LNCAP (cell line): ENCODE measurements at regions not wholly inside any gene's neighbourhood (a gene's known extent, or its start where the extent isn't known, plus 50 kb on each side); places are given as distances from the start of the nearest gene placed in this dataset.

Experiments
- TF ChIP-seq, protein P1 (sequence below): fragments of 450-650 bp; IDR thresholded peaks from 2 replicates; pipeline ENCODE4 v1.5.1; 2017; ENCODE audit warnings: mild to moderate bottlenecking

- TF ChIP-seq, protein P1, sequence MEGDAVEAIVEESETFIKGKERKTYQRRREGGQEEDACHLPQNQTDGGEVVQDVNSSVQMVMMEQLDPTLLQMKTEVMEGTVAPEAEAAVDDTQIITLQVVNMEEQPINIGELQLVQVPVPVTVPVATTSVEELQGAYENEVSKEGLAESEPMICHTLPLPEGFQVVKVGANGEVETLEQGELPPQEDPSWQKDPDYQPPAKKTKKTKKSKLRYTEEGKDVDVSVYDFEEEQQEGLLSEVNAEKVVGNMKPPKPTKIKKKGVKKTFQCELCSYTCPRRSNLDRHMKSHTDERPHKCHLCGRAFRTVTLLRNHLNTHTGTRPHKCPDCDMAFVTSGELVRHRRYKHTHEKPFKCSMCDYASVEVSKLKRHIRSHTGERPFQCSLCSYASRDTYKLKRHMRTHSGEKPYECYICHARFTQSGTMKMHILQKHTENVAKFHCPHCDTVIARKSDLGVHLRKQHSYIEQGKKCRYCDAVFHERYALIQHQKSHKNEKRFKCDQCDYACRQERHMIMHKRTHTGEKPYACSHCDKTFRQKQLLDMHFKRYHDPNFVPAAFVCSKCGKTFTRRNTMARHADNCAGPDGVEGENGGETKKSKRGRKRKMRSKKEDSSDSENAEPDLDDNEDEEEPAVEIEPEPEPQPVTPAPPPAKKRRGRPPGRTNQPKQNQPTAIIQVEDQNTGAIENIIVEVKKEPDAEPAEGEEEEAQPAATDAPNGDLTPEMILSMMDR: no peak
Observed at GRCh38 chr3:1979961-1980615, 118.6 kb upstream of the CNTN4 start.

GRCh38 chr3:1987980-1988379 is 110.7 kb upstream of the CNTN4 start:
- TF ChIP-seq, protein P1: peak; percentile 48

GRCh38 chr3:1998739-1999138 is 99.9 kb upstream of the CNTN4 start:
- TF ChIP-seq, protein P1: no peak

GRCh38 chr3:2001306-2002108 is 97.2 kb upstream of the CNTN4 start:
- TF ChIP-seq, protein P1: no peak

DNA sequence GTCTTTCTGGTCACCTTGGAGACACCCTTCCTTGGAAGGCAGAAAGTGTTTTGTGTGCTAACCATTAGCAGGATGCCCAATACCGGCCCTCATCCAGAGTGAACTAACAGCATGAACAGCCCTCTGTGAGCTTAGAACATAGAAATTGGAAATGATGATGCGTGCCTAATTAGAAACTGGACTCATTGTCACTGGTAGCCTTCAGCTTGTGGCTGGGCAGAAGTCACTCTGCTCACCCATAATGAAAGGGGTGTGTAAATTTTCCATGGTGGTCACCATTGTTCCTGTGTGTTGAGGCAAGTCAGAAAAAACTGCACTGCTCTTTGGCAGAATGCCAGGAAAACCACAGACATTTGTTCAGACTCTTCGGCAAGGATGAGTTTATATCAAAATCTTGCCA is 74.7 kb upstream of the CNTN4 start:
- TF ChIP-seq, protein P1: no peak

DNA sequence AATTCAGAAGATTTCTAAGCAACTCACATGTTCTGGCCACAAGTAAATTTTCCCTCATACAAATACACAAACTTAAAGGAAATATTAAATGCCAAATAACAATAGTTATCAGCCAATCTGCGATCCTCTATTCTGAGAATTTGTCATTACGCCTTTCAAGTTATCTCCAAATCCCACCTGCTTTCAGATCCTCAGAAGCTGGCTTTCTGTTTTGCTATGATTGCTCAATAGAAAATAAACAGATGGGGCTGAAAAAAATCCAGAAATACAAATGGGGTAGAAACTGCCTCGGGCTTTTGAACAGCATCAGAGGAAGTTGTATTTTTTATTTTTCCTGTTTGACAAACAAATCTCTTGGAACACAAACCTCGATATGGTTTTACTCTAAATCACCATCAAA is 74.0 kb upstream of the CNTN4 start:
- TF ChIP-seq, protein P1: no peak

DNA sequence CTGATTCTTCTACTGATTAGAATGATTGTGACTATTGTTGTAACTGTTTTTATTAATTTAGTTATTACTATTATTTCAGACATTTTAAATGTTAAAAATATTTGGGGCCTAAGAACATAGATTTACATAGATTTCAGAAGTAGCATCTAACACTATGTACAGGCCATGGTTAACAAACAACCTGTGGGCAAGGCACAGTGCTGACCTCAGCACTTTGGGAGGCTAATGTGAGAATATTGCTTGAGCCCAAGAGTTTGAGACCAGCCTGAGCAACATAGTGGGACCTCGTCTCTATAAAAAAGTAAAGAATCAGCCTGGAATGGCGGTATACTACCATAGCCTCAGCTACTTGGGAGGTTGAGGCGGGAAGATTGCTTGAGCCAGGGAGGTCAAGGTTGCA is 69.1 kb upstream of the CNTN4 start:
- TF ChIP-seq, protein P1: no peak
